Neuronal stem cell (in vitro differentiated cells): ENCODE measurements at regions not wholly inside any gene's neighbourhood (a gene's known extent, or its start where the extent isn't known, plus 50 kb on each side); places are given as distances from the start of the nearest gene placed in this dataset.

ENCODE experiments used
- DNase-seq: peaks from one replicate; pipeline ENCODE4 v3.0.0-alpha.2; 2013; ENCODE audit warnings: low spot score
- H2AFZ ChIP-seq: one replicate; pipeline ENCODE4 v1.6.1; 2013; ENCODE audit warnings: mild to moderate bottlenecking, low read length, inconsistent platforms
- H2AK5ac ChIP-seq: 2 replicates; pipeline ENCODE4 v1.6.1; 2013; ENCODE audit warnings: low read depth, mild to moderate bottlenecking, inconsistent platforms, low read length, moderate library complexity, mixed read lengths
- H2BK120ac ChIP-seq: 2 replicates; pipeline ENCODE4 v1.6.1; 2013; ENCODE audit warnings: low read depth, mild to moderate bottlenecking, inconsistent platforms, low read length, moderate library complexity, mixed read lengths
- H2BK12ac ChIP-seq: one replicate; pipeline ENCODE4 v1.6.1; 2013; ENCODE audit warnings: low read length, inconsistent platforms
- H2BK15ac ChIP-seq: 2 replicates; pipeline ENCODE4 v1.6.1; 2013; ENCODE audit warnings: mild to moderate bottlenecking, low read length, inconsistent platforms, mixed read lengths
- H2BK5ac ChIP-seq: one replicate; pipeline ENCODE4 v1.6.1; 2013; ENCODE audit warnings: inconsistent platforms, mild to moderate bottlenecking, low read length, moderate library complexity
- H3K14ac ChIP-seq: one replicate; pipeline ENCODE4 v1.6.1; 2013; ENCODE audit warnings: low read length, inconsistent platforms
- H3K18ac ChIP-seq: 2 replicates; pipeline ENCODE4 v1.6.1; 2013; ENCODE audit warnings: low read length, inconsistent platforms
- H3K23ac ChIP-seq: 2 replicates; pipeline ENCODE4 v1.6.1; 2013; ENCODE audit warnings: low read depth, mild to moderate bottlenecking, mixed read lengths, low read length, inconsistent platforms; ENCODE audit not compliant: poor library complexity
- H3K27ac ChIP-seq: replicated peaks from 3 replicates; pipeline ENCODE4 v1.5.1; 2013; ENCODE audit warnings: low read length, inconsistent platforms
- H3K27me3 ChIP-seq, 3 experiments: 2 replicates each; pipeline ENCODE4 v1.6.1; 2013; ENCODE audit warnings: low read length in 3 of 3, mild to moderate bottlenecking in 2 of 3, inconsistent platforms in 1 of 3, low read depth in 1 of 3, mixed read lengths in 1 of 3, moderate library complexity in 1 of 3; ENCODE audit not compliant: control insufficient read depth in 3 of 3, insufficient read depth in 3 of 3
- H3K36me3 ChIP-seq, 2 donors: replicated peaks in 1 of 2; 2 replicates each; pipeline ENCODE4 v1.6.1; 2013; ENCODE audit warnings: low read length in 2 of 2; ENCODE audit not compliant: control insufficient read depth in 2 of 2, insufficient read depth in 2 of 2
- H3K4ac ChIP-seq: 2 replicates; pipeline ENCODE4 v1.6.1; 2013; ENCODE audit warnings: inconsistent platforms, mild to moderate bottlenecking, low read length, moderate library complexity
- H3K4me1 ChIP-seq, 2 donors: 1 replicate in 1 of 2; 2 replicates in 1 of 2; pipeline ENCODE4 v1.6.1; 2013; ENCODE audit warnings: low read length in 2 of 2, low read depth in 1 of 2; ENCODE audit not compliant: control insufficient read depth in 2 of 2, insufficient read depth in 1 of 2
- H3K4me2 ChIP-seq: one replicate; pipeline ENCODE4 v1.6.1; 2013; ENCODE audit warnings: mild to moderate bottlenecking, low read length, inconsistent platforms; ENCODE audit not compliant: insufficient read depth, poor library complexity, severe bottlenecking
- H3K4me3 ChIP-seq, 2 donors: 2 replicates each; pipeline ENCODE4 v1.5.1; 2013; ENCODE audit warnings: low read length in 2 of 2, mild to moderate bottlenecking in 2 of 2, inconsistent platforms in 1 of 2, moderate library complexity in 1 of 2
- H3K79me1 ChIP-seq: one replicate; pipeline ENCODE4 v1.6.1; 2013; ENCODE audit warnings: low read depth, mild to moderate bottlenecking, inconsistent platforms, low read length, moderate library complexity
- H3K9ac ChIP-seq: one replicate; pipeline ENCODE4 v1.6.1; 2013; ENCODE audit warnings: mild to moderate bottlenecking, low read depth, low read length, inconsistent platforms; ENCODE audit not compliant: poor library complexity
- H3K9me3 ChIP-seq, 2 donors: replicated peaks in 1 of 2; 2 replicates each; pipeline versions ENCODE3 to v1.6.1; 2013; ENCODE audit warnings: low read length in 2 of 2, mild to moderate bottlenecking in 2 of 2, inconsistent platforms in 1 of 2, low read depth in 1 of 2, mixed read lengths in 1 of 2, moderate library complexity in 1 of 2; ENCODE audit not compliant: control insufficient read depth in 2 of 2, insufficient read depth in 1 of 2
- H4K8ac ChIP-seq: one replicate; pipeline ENCODE4 v1.6.1; 2013; ENCODE audit warnings: low read depth, mild to moderate bottlenecking, inconsistent platforms, low read length, moderate library complexity
- H4K91ac ChIP-seq: one replicate; pipeline ENCODE4 v1.6.1; 2013; ENCODE audit warnings: low read length, low read depth, mild to moderate bottlenecking, inconsistent platforms; ENCODE audit not compliant: poor library complexity
- WGBS, 2 donors: extraction: QIAGEN DNeasy Blood & Tissue Kit; methylation state at CpG; one replicate each; pipeline ENCODE4 v1.1.7; 2013; ENCODE audit warnings: missing lambda C conversion rate in 2 of 2, mixed read lengths in 1 of 2; ENCODE audit not compliant: insufficient read length in 2 of 2, insufficient replicate concordance in 1 of 2; ENCODE audit errors: extremely low coverage in 2 of 2; 5-methylcytosine and 5-hydroxymethylcytosine counted together

DNA sequence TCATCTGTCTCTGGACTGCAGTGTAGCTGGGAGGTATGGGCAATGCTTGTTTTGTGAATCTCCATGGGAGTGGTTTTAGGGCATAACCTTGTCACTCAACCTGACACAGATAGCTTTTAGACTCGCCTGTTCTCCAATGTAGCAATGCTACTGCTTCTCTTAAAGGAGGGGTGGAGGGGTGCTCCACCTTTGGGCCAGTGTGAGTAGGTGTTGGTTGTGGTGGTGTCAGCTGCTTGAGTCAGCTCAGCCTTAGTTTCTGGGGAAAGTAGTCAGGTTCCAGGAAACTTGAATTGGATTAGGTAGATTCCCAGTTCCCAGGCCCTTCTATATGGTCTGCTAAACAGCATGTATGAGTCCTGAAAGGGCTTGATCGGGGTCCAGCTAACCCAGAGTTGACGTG, 91.1 kb upstream of the PLPPR1 start:
- no peaks in the 10 kb centered on the region for H3K79me1 ChIP-seq
- H3K23ac ChIP-seq: no peak overlapping the region
- no peak overlapping the region for H4K8ac ChIP-seq
- H3K27ac ChIP-seq: no peak overlapping the region
- no peaks in the 10 kb centered on the region for H3K27me3 ChIP-seq
- no CpG with 5 or more reads among the region's 3 CpGs for WGBS, 2 donors
- no peak overlapping the region for H2BK15ac ChIP-seq
- no peak overlapping the region for H3K4me2 ChIP-seq
- no peaks in the 10 kb centered on the region for H3K4me1 ChIP-seq
- H3K4me3 ChIP-seq: no peak overlapping the region
- no peak overlapping the region for H2BK12ac ChIP-seq
- no peak overlapping the region for H3K9ac ChIP-seq
- H2BK120ac ChIP-seq: no peak overlapping the region
- H3K36me3 ChIP-seq: no peaks in the 10 kb centered on the region
- no peak for DNase-seq
- H2AK5ac ChIP-seq: no peak overlapping the region
- H2AFZ ChIP-seq: no peak overlapping the region
- no peak overlapping the region for H2BK5ac ChIP-seq
- no peak overlapping the region for H3K18ac ChIP-seq
- no peak overlapping the region for H3K14ac ChIP-seq
- no peak overlapping the region for H4K91ac ChIP-seq
- no peaks in the 10 kb centered on the region for H3K9me3 ChIP-seq
- H3K4ac ChIP-seq: no peak overlapping the region

DNA sequence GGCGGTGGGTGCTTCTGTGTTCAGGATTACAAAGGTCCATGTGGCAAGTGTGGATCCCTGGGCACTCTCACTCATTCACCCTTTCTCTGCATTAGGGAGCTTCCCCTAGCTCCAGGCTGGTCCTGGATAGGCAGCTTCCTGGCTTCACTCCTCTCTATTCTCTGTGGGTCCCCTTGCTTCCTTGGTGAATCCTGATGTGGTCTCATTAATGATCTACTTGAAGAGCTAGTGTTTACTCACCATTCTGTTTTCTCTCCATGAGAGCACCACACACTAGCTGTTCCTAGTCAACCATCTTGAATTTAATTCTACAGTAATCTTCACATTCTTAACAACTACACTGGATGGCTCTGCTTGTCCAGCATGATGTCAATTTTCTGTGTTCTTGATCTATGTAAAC, 90.0 kb upstream of the PLPPR1 start:
- Histone ChIP-seq H2AK5ac (no peak overlapping the region), H4K91ac (no peak overlapping the region), H3K4ac (no peak overlapping the region), H2BK12ac (no peak overlapping the region), H3K18ac (no peak overlapping the region), H3K27ac (no peak overlapping the region), H3K14ac (no peak overlapping the region), H2AFZ (no peak overlapping the region), H4K8ac (no peak overlapping the region), H2BK120ac (no peak overlapping the region), H3K4me3 (no peak overlapping the region), H3K9me3 (no peaks in the 10 kb centered on the region), H3K4me1 (no peaks in the 10 kb centered on the region), H3K4me2 (no peak overlapping the region), H3K9ac (no peak overlapping the region), H3K27me3 (no peaks in the 10 kb centered on the region), H3K36me3 (no peaks in the 10 kb centered on the region), H2BK5ac (no peak overlapping the region), H3K23ac (no peak overlapping the region), H2BK15ac (no peak overlapping the region), H3K79me1 (no peaks in the 10 kb centered on the region)
- DNase-seq: no peak
- WGBS, 2 donors: no CpG with 5 or more reads among the region's 1 CpG

DNA sequence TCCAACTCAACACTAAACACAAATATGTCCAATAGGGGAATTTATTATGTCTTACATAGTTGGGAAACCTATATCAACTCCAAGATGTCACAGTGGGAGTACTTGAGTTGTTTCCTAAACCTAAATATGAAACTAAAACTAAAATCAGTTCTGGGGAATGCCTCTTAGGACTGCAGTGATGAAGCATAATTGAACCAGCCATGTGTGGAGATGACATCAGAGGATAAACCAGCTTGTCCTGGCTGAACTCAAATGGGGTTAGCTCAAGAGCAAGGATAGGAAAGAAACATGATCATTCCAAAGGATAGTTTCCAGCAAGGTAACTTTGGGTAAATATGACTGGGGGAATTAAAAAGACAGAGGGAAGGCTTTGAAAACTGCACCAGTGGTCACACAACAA, 88.9 kb upstream of the PLPPR1 start:
- Histone ChIP-seq H2AFZ (no peak overlapping the region), H4K8ac (no peak overlapping the region), H3K79me1 (no peaks in the 10 kb centered on the region), H3K27me3 (no peaks in the 10 kb centered on the region), H3K9me3 (no peaks in the 10 kb centered on the region), H2AK5ac (no peak overlapping the region), H3K18ac (no peak overlapping the region), H3K4me3 (no peak overlapping the region), H2BK15ac (no peak overlapping the region), H2BK12ac (no peak overlapping the region), H2BK5ac (no peak overlapping the region), H3K4ac (no peak overlapping the region), H4K91ac (no peak overlapping the region), H3K23ac (no peak overlapping the region), H3K9ac (no peak overlapping the region), H3K4me2 (no peak overlapping the region), H3K36me3 (no peaks in the 10 kb centered on the region), H3K14ac (no peak overlapping the region), H2BK120ac (no peak overlapping the region), H3K4me1 (no peaks in the 10 kb centered on the region), H3K27ac (no peak overlapping the region)
- no peak for DNase-seq

DNA sequence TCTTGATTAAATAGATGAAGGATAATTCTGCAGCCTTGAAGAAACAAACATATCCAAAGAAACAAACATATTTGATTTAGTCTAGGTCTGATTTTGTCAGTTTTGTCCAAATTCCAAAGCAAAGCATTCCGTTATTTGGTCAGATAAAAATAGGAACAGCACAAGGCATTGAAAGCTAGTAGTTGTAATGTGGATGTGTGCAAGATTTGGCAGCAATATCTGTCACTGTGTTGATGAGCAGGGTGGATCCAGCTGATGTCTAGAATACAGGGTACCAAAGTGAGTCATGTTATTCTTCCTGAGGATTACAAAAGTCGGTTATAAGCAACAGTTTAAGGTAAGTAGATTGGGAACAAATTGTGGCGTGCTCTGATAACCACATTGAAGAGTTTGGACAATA, 69.3 kb upstream of the PLPPR1 start:
- H3K27me3 ChIP-seq: no peaks in the 10 kb centered on the region
- no peak overlapping the region for H2BK120ac ChIP-seq
- no peak overlapping the region for H3K4me2 ChIP-seq
- no peak for DNase-seq
- no peak overlapping the region for H3K23ac ChIP-seq
- peaks cover 0 to 3% of the 10 kb centered on the region in 2 donors for H3K9me3 ChIP-seq
- H2AFZ ChIP-seq: no peak overlapping the region
- no peak overlapping the region for H3K27ac ChIP-seq
- H2BK5ac ChIP-seq: no peak overlapping the region
- no peak overlapping the region for H2AK5ac ChIP-seq
- no peak overlapping the region for H3K18ac ChIP-seq
- no peaks in the 10 kb centered on the region for H3K36me3 ChIP-seq
- no peak overlapping the region for H3K9ac ChIP-seq
- no peak overlapping the region for H3K4ac ChIP-seq
- peaks cover 0 to 1% of the 10 kb centered on the region in 2 donors for H3K4me1 ChIP-seq
- H2BK15ac ChIP-seq: no peak overlapping the region
- H4K91ac ChIP-seq: no peak overlapping the region
- no peak overlapping the region for H3K14ac ChIP-seq
- no peak overlapping the region for H4K8ac ChIP-seq
- no peaks in the 10 kb centered on the region for H3K79me1 ChIP-seq
- no CpG with 5 or more reads among the region's 3 CpGs for WGBS, 2 donors
- H2BK12ac ChIP-seq: no peak overlapping the region
- H3K4me3 ChIP-seq: no peak overlapping the region
